Endothelial cell of umbilical vein (primary cell): ENCODE measurements at regions not wholly inside any gene's neighbourhood (a gene's known extent, or its start where the extent isn't known, plus 50 kb on each side); places are given as distances from the start of the nearest gene placed in this dataset.

Experiments
- BruUV-seq: library from RNA; stranded (reverse); fragments of 400-500 nt; replicated peaks from 2 replicates; lab custom pipeline; 2021; lab: Mats Ljungman, UMichigan
- CTCF ChIA-PET: fragments of 300-600, 350-600 bp; sonication (Branson Sonifier 250); formaldehyde crosslinking; loops from one replicate; lab custom pipeline; 2021; ENCODE audit warnings: antibody characterized with exemption, inconsistent platforms; lab: Charles Lee
- POLR2A ChIA-PET: fragments of 300-600, 350-600 bp; sonication (Branson Sonifier 250); formaldehyde crosslinking; loops from one replicate; lab custom pipeline; 2021; ENCODE audit warnings: antibody characterized with exemption, inconsistent platforms; lab: Charles Lee
- DNase-seq: peaks from one replicate; pipeline ENCODE4 v3.0.0-alpha.2; 2011; ENCODE audit warnings: low read depth, low spot score
- FAIRE-seq: peaks from 2 replicates; lab custom pipeline; 2011; peaks lifted over from hg19 to GRCh38; lab: Jason Lieb, UNC
- H2AFZ ChIP-seq: 2 replicates; pipeline ENCODE4 v1.6.0; 2012; ENCODE audit warnings: low read depth, low read length, control low read depth, inconsistent platforms
- H3K27ac ChIP-seq: 2 replicates; pipeline ENCODE4 v1.5.1; 2011; ENCODE audit warnings: low read depth, mild to moderate bottlenecking, control low read depth, low read length, moderate library complexity; ENCODE audit not compliant: insufficient read depth
- H3K27me3 ChIP-seq, 2 experiments: 2 replicates each; pipeline versions ENCODE4 v1.6.0 to v1.6.1; 2011; ENCODE audit warnings: low read length in 2 of 2, mixed read lengths in 1 of 2; ENCODE audit not compliant: control insufficient read depth in 2 of 2, insufficient read depth in 2 of 2
- H3K36me3 ChIP-seq, 2 experiments: 2 replicates in 1 of 2; 3 replicates in 1 of 2; pipeline ENCODE4 v1.5.1; 2011; ENCODE audit warnings: low read length in 2 of 2, mild to moderate bottlenecking in 1 of 2, moderate library complexity in 1 of 2; ENCODE audit not compliant: control insufficient read depth in 2 of 2, insufficient read depth in 2 of 2; ENCODE audit errors: extremely low read depth in 1 of 2
- H3K4me1 ChIP-seq: 3 replicates; pipeline ENCODE4 v1.5.1; 2011; ENCODE audit warnings: mild to moderate bottlenecking, low read length; ENCODE audit not compliant: control insufficient read depth, insufficient read depth; ENCODE audit errors: extremely low read depth
- H3K4me2 ChIP-seq: 2 replicates; pipeline ENCODE4 v1.6.1; 2011; ENCODE audit warnings: low read length, control low read depth, mixed read lengths; ENCODE audit not compliant: insufficient read depth
- H3K4me3 ChIP-seq, 3 experiments: fragments of 200-600 bp in 1 of 3; sonication (generic), shearing (Covaris generic) in 1 of 3; replicated peaks in 1 of 3; 2 replicates each; pipeline ENCODE4 v1.5.1; 2011 to 2016; ENCODE audit warnings: control low read depth in 3 of 3, low read length in 3 of 3, mild to moderate bottlenecking in 2 of 3, inconsistent platforms in 1 of 3, low read depth in 1 of 3, moderate library complexity in 1 of 3; ENCODE audit not compliant: insufficient read depth in 1 of 3
- H3K79me2 ChIP-seq: 2 replicates; pipeline ENCODE4 v1.6.0; 2012; ENCODE audit warnings: low read length, inconsistent platforms; ENCODE audit not compliant: control insufficient read depth, insufficient read depth
- H3K9ac ChIP-seq: replicated peaks from 2 replicates; pipeline ENCODE3; 2011; ENCODE audit warnings: low read length, control low read depth; ENCODE audit not compliant: insufficient read depth; ENCODE audit errors: extremely low read depth
- H3K9me1 ChIP-seq: replicated peaks from 3 replicates; pipeline ENCODE4 v1.6.0; 2011; ENCODE audit warnings: mild to moderate bottlenecking, low read length; ENCODE audit not compliant: control insufficient read depth, insufficient read depth; ENCODE audit errors: extremely low read depth
- H3K9me3 ChIP-seq: replicated peaks from 2 replicates; pipeline ENCODE4 v1.5.1; 2012; ENCODE audit warnings: low read length, inconsistent platforms; ENCODE audit not compliant: control insufficient read depth, insufficient read depth
- H4K20me1 ChIP-seq: replicated peaks from 2 replicates; pipeline ENCODE3; 2011; ENCODE audit warnings: mild to moderate bottlenecking, low read length; ENCODE audit not compliant: control insufficient read depth, insufficient read depth; ENCODE audit errors: extremely low read depth
- CTCF ChIP-seq, 2 donors: IDR thresholded peaks; 1 replicate in 1 of 2; 2 replicates in 1 of 2; pipeline ENCODE4 v1.5.1; 2011; ENCODE audit warnings: low read length in 2 of 2, mild to moderate bottlenecking in 2 of 2, moderate library complexity in 2 of 2, control low read depth in 1 of 2, inconsistent platforms in 1 of 2, low read depth in 1 of 2; ENCODE audit not compliant: insufficient read depth in 1 of 2; ENCODE audit errors: extremely low read depth in 1 of 2
- EZH2 ChIP-seq: IDR thresholded peaks from 2 replicates; pipeline ENCODE4 v1.6.1; 2012; ENCODE audit warnings: borderline replicate concordance, low read depth, mild to moderate bottlenecking, moderate library complexity, low read length, inconsistent platforms; ENCODE audit not compliant: severe bottlenecking
- FOS ChIP-seq: IDR thresholded peaks from 2 replicates; pipeline ENCODE4 v1.6.1; 2011; ENCODE audit warnings: mild to moderate bottlenecking, low read length, moderate library complexity, borderline replicate concordance; ENCODE audit not compliant: insufficient read depth
- GATA2 ChIP-seq: IDR thresholded peaks from 2 replicates; pipeline ENCODE4 v1.7.0; 2011; ENCODE audit warnings: low read depth, mild to moderate bottlenecking, moderate library complexity, mixed read lengths, low read length; ENCODE audit not compliant: insufficient read length, insufficient read depth
- JUN ChIP-seq: IDR thresholded peaks from 2 replicates; pipeline ENCODE4 v1.6.1; 2011; ENCODE audit warnings: borderline replicate concordance, low read depth; ENCODE audit not compliant: insufficient read length, insufficient read depth
- MAX ChIP-seq: IDR thresholded peaks from 2 replicates; pipeline ENCODE4 v1.6.1; 2011; ENCODE audit not compliant: insufficient read depth, insufficient read length
- MYC ChIP-seq: IDR thresholded peaks from one replicate; pipeline ENCODE4 v1.6.1; 2011; ENCODE audit warnings: mild to moderate bottlenecking, low read depth, low read length
- POLR2A ChIP-seq: IDR thresholded peaks from 2 replicates; pipeline ENCODE4 v1.6.1; 2012; ENCODE audit warnings: low read depth, mild to moderate bottlenecking, control low read depth, low read length
- POLR2AphosphoS5 ChIP-seq: IDR thresholded peaks from 2 replicates; pipeline ENCODE4 v1.6.1; 2012; ENCODE audit warnings: low read depth, mild to moderate bottlenecking, control low read depth, low read length, moderate library complexity; ENCODE audit not compliant: insufficient read depth
- dilution Hi-C: fragments of 300-500 bp; cut with MboI; formaldehyde crosslinking; loops from one replicate; pipeline ENCODE4 v1.15.0; 2019; ENCODE audit warnings: low sequenced_read_pairs; ENCODE audit not compliant: extremely low pct_ligation_motif_present
- intact Hi-C: fragments of 100-400 bp; cut with micrococcal nuclease; formaldehyde crosslinking; loops from one replicate; pipeline ENCODE4 v1.10.0; 2022

GRCh38 chr16:54720259-54720658 is 210.4 kb upstream of the IRX5 start:
- H3K4me3 ChIP-seq = no peak overlapping the region
- POLR2A ChIA-PET = no interaction called here
- H4K20me1 ChIP-seq = no peaks in the 10 kb centered on the region
- no peaks in the 10 kb centered on the region for H3K9me1 ChIP-seq
- no peaks in the 10 kb centered on the region for H3K27me3 ChIP-seq
- intact Hi-C loops (no loop called here), dilution Hi-C loops (no loop called here)
- peaks cover 4% of the 10 kb centered on the region for H3K9me3 ChIP-seq
- no peak overlapping the region for H3K9ac ChIP-seq
- H3K79me2 ChIP-seq = no peaks in the 10 kb centered on the region
- TF ChIP-seq FOS = no peak
- no peak for TF ChIP-seq GATA2
- TF ChIP-seq JUN = no peak
- TF ChIP-seq CTCF (IDR thresholded peaks at IDR 0.05; ENCODE audit: extremely low read depth in 1 of 2, insufficient read depth in 1 of 2, low read depth in 1 of 2, low read length in 2 of 2) = no peak
- no peak for TF ChIP-seq POLR2A
- no peak for TF ChIP-seq MYC
- TF ChIP-seq MAX = no peak
- TF ChIP-seq EZH2 = no peak
- no peak for TF ChIP-seq POLR2AphosphoS5
- FAIRE-seq (no peak), DNase-seq (no peak)
- BruUV-seq = no TSS peak
- CTCF ChIA-PET = no interaction called here
- H3K36me3 ChIP-seq = no peaks in the 10 kb centered on the region
- no peaks in the 10 kb centered on the region for H3K4me1 ChIP-seq
- no peak overlapping the region for H3K4me2 ChIP-seq
- H2AFZ ChIP-seq = no peak overlapping the region
- no peak overlapping the region for H3K27ac ChIP-seq
